WI38 (cell line): ENCODE measurements at regions not wholly inside any gene's neighbourhood (a gene's known extent, or its start where the extent isn't known, plus 50 kb on each side); places are given as distances from the start of the nearest gene placed in this dataset.

ENCODE experiments used
- H3K4me3 ChIP-seq: 2 replicates; pipeline ENCODE4 v1.5.1; 2011; ENCODE audit warnings: low read depth, mild to moderate bottlenecking, control low read depth, low read length
- CTCF ChIP-seq: IDR thresholded peaks from 2 replicates; pipeline ENCODE4 v1.5.1; 2012; ENCODE audit warnings: low read depth, mild to moderate bottlenecking, control low read depth, low read length

- no peak overlapping the region for H3K4me3 ChIP-seq
- no peak for TF ChIP-seq CTCF
Observed at GRCh38 chr13:44125943-44126469, 246.3 kb downstream of the LACC1 start.

GRCh38 chr13:44128552-44129001, 245.0 kb upstream of the SERP2 start:
- no peak for TF ChIP-seq CTCF
- no peak overlapping the region for H3K4me3 ChIP-seq

DNA sequence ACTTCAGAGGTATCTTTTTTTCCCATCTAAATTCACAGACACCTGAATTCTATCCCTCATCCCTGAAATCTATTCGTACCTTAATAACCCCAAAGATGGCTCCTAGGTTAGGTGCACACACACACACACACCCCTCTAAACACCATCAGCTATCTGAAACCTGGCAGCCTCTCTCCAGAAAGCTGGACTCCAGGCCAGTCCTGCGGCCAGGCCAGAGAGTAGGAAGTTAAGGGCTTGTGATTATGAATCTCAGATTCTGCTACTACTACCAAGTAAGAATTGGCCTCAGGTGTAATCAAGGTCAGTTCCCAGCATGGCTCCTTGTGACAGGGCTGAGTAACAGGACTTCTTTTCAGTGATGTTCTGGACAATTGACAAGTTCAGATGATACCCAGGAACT, 244.2 kb upstream of the SERP2 start:
- no peak overlapping the region for H3K4me3 ChIP-seq
- no peak for TF ChIP-seq CTCF

- no peak for TF ChIP-seq CTCF
- no peak overlapping the region for H3K4me3 ChIP-seq
Observed at GRCh38 chr13:44131069-44131614, 242.5 kb upstream of the SERP2 start.

- no peak overlapping the region for H3K4me3 ChIP-seq
- no peak for TF ChIP-seq CTCF
Observed at GRCh38 chr13:44132710-44133109, 240.9 kb upstream of the SERP2 start.

- no peak for TF ChIP-seq CTCF
- H3K4me3 ChIP-seq, result no peak overlapping the region
Observed at GRCh38 chr13:44133626-44134025, 240.0 kb upstream of the SERP2 start.

DNA sequence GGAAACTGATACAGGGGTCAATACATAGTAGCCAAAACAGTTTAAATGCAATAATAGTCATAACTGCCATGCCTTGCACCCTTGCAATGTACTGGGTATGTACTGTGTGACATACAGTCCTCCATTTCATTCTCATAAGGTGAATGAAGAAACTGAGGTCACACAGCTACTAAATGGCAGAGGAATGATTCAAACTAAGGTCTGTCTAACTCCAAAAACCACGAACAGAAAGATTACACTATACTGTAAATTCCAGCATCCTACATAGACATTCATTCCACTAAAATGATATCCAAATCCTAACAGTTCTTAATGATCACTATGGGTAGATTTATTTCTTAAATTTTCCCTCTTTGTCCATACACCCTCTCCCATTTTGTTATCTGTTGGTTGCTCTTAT, 238.1 kb upstream of the SERP2 start:
- H3K4me3 ChIP-seq, result no peak overlapping the region
- TF ChIP-seq CTCF, result no peak
